C4-2B (cell line): ENCODE measurements at regions not wholly inside any gene's neighbourhood (a gene's known extent, or its start where the extent isn't known, plus 50 kb on each side); places are given as distances from the start of the nearest gene placed in this dataset.

Experiments
- H3K27ac ChIP-seq: fragments of 450-650 bp; 2 replicates; pipeline ENCODE4 v1.5.1; 2017
- CTCF ChIP-seq: fragments of 450-650 bp; conservative IDR thresholded peaks from 2 replicates; pipeline ENCODE4 v1.5.1; 2017; ENCODE audit warnings: mild to moderate bottlenecking
- ZFX ChIP-seq: fragments of 450-650 bp; IDR thresholded peaks from 2 replicates; pipeline ENCODE4 v1.6.1; 2017

DNA sequence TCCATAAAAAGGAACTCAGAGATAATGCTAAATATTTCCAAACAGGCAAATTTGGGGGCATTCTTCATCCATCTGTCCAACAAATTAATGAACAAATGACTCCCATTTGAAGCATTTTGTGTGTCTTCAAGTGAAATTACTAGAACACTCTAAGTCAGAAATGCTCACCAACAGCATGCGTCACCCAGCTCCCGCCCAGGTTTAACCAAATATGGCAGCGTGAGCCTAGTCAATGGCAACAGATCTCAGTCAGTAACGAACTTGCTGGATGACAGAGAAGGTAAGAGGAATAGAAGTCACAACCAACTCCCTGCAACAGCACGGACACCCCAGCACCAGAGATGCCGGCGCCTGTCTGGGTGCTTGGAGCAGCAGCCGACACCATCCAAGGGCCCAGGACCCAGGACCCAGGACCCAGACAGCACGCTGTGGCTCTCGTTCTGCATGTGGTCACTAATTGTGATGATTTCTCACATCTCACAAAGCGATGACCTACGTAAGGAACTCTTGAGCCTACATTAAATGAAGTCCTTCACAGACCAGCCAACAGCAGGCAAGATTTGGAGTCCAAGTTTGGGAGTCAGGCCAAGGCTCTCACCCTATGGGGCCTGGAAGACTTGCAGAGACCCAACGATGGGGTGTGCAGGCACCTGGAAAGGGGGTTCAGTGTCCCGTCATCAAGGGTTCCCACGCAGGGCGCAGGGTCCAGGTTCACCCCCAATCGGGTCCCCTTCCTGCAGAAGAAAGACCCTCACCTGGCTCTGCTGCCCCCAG, 556.9 kb downstream of the BRD1 start:
- TF ChIP-seq CTCF (no peak), ZFX (no peak)
- no peak overlapping the region for H3K27ac ChIP-seq

- no peak for TF ChIP-seq CTCF
- no peak for TF ChIP-seq ZFX
These were observed 557.7 kb downstream of the BRD1 start for GRCh38 chr22:49269928-49270327.

DNA sequence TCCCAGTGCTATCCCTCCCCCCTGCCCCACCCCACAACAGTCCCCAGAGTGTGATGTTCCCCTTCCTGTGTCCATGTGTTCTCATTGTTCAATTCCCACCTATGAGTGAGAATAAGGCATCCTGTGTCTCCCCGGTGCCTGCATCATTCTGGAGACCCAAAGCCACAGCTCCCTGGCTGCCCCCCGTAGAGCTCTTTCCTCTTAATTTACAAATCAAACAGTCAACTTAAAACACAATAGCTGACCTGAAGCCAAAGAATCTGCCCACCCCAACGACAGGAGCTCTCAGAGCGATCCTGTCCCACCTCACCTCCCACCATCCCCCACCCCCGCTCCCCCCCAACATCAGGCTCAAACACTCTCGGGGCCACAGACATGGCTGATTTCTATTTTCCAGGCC, 558.3 kb downstream of the BRD1 start:
- no peak overlapping the region for H3K27ac ChIP-seq
- TF ChIP-seq CTCF: no peak
- no peak for TF ChIP-seq ZFX

More at GRCh38 chr22:49269928-49270327, 557.7 kb downstream of the BRD1 start:
- H3K27ac ChIP-seq: no peak overlapping the region

DNA sequence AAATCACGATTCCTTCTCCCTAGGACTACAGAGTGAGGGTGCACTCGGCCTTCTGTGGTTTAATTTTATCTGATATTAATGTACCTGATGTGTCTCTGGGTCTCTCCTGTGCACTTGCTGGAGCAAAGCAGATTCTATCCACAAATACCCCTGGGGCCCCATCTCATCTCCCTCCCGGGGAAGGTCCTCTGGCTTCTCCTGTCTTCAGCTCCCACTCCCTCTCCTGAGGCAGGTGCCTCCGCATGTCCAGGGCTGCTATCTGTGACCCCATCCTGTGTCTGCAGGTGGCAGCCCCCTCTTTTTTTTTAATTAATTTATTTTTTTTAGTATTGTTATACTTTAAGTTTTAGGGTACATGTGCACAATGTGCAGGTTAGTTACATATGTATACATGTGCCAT, 558.7 kb downstream of the BRD1 start:
- H3K27ac ChIP-seq: no peak overlapping the region
- TF ChIP-seq ZFX (no peak), CTCF (no peak)

DNA sequence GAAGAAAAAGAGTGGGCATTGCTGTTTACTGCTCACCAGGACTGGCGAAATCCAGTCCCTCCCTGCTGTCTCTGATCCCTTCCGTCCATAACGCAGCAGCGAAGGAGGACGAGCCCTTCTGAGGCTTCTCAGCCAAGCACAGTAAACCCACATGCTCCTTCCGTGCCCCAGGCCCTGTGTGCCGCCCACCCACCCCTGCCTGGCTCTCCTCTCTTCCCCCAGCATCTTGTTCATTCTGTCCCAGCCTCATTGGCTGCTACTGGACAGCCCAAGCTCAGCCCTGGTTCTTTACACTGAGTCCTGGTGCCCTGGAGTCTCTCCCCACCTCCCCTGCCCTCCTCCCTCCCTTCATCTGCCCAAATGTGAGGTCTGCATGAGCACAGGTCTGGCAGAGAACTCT, 559.7 kb downstream of the BRD1 start:
- no peak for TF ChIP-seq CTCF
- no peak for TF ChIP-seq ZFX
- H3K27ac ChIP-seq: no peak overlapping the region

DNA sequence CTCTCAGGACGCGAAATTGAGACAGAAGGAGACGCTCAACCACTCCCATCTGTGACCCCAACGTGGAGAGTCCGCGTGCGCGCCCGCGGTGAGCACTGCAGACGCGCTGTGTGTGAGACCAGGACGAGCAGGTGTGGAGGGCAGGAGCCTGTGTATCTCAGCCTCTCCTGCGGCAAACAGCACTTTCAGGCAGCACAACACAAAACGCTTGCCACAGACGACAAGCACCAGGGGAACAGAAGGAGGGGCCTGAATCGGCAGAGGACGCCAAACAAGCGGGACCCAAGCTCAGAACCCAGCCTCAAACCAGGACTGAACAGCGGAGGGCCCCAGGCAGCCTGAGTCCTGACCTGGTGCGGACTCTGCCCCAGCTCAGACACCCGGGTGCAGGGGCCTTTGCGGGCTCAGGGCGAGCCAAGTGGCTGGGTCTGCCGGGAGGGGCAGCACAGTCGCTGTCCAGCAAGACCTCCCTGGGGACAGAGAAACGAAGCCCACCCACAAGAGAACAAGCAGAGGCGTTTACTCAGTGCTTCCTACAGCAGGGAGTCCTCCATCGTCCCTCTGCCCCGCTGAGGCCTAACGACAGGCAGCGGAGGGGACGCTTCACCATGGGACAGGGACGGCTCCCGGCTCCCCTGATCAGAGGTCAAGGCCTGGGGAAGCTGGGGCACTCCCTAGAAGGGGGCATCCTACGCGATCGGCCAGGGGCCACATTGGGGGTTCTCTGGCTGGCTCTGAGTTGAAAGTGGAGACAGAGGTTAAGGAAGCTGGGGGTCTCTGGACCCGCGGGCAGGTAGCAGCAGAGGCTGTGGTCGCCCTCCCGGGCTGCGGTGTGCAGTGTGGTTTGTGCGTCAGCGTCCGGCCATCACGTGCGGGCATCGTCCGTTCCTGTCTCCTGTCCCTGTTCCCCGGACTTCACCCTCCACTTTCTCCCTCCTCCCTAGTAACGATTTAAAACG, 560.8 kb downstream of the BRD1 start:
- no peak for TF ChIP-seq CTCF
- no peak for TF ChIP-seq ZFX
- H3K27ac ChIP-seq: no peak overlapping the region

- H3K27ac ChIP-seq: no peak overlapping the region
- TF ChIP-seq CTCF (no peak), ZFX (no peak)
These were observed 563.0 kb downstream of the BRD1 start for GRCh38 chr22:49264696-49265095.
